Caco-2 (cell line): ENCODE measurements at regions not wholly inside any gene's neighbourhood (a gene's known extent, or its start where the extent isn't known, plus 50 kb on each side); places are given as distances from the start of the nearest gene placed in this dataset.

Source experiments
- BruUV-seq: library from RNA; stranded (reverse); fragments of 400-500 nt; replicated peaks from 2 replicates; lab custom pipeline; 2021; lab: Mats Ljungman, UMichigan
- CTCF ChIA-PET: fragments of 300-600 bp; sonication (Branson Sonifier 250); formaldehyde crosslinking; loops from one replicate; lab custom pipeline; 2022; ENCODE audit warnings: antibody characterized with exemption; lab: Charles Lee
- POLR2A ChIA-PET: fragments of 300-600 bp; sonication (Branson Sonifier 250); formaldehyde crosslinking; loops from one replicate; lab custom pipeline; 2022; ENCODE audit warnings: antibody characterized with exemption; lab: Charles Lee
- DNase-seq, 2 experiments: peaks; one replicate each; pipeline versions ENCODE4 v3.0.0 to v3.0.0-alpha.2; 2020 to 2022
- H3K27me3 ChIP-seq: replicated peaks from 2 replicates; pipeline ENCODE4 v1.6.0; 2011; ENCODE audit warnings: low read length; ENCODE audit not compliant: control insufficient read depth, insufficient read depth
- H3K36me3 ChIP-seq: 2 replicates; pipeline ENCODE4 v1.5.1; 2011; ENCODE audit warnings: low read length; ENCODE audit not compliant: control insufficient read depth, insufficient read depth
- H3K4me1 ChIP-seq: fragments of 250-450 bp; sonication (Bioruptor Pico); 2 replicates; pipeline ENCODE4 v1.5.1; 2020; ENCODE audit warnings: mild to moderate bottlenecking
- H3K4me3 ChIP-seq: 2 replicates; pipeline ENCODE4 v1.5.1; 2011; ENCODE audit warnings: low read depth, mild to moderate bottlenecking, control low read depth, low read length
- H3K9me3 ChIP-seq: fragments of 250-450 bp; sonication (Bioruptor Pico); 2 replicates; pipeline ENCODE4 v1.5.1; 2020; ENCODE audit warnings: mild to moderate bottlenecking, moderate library complexity
- H3K27ac Mint-ChIP-seq: one replicate; pipeline ENCODE4 v1.8.0; 2022; ENCODE audit warnings: mixed read lengths; ENCODE audit not compliant: unreplicated experiment
- H3K27me3 Mint-ChIP-seq: one replicate; pipeline ENCODE4 v1.8.0; 2022; ENCODE audit warnings: mixed read lengths; ENCODE audit not compliant: insufficient read depth, unreplicated experiment
- H3K36me3 Mint-ChIP-seq: one replicate; pipeline ENCODE4 v1.8.0; 2022; ENCODE audit warnings: mild to moderate bottlenecking, mixed read lengths; ENCODE audit not compliant: insufficient read depth, unreplicated experiment
- H3K4me1 Mint-ChIP-seq: one replicate; pipeline ENCODE4 v1.8.0; 2022; ENCODE audit warnings: low read depth, mixed read lengths; ENCODE audit not compliant: unreplicated experiment
- H3K4me3 Mint-ChIP-seq: one replicate; pipeline ENCODE4 v1.8.0; 2022; ENCODE audit warnings: mild to moderate bottlenecking, moderate library complexity, mixed read lengths; ENCODE audit not compliant: unreplicated experiment
- H3K9me3 Mint-ChIP-seq: one replicate; pipeline ENCODE4 v1.8.0; 2022; ENCODE audit warnings: mixed read lengths; ENCODE audit not compliant: unreplicated experiment
- intact Hi-C: fragments of 100-400 bp; cut with micrococcal nuclease; formaldehyde crosslinking; loops from one replicate; pipeline ENCODE4 v1.10.0; 2022; ENCODE audit not compliant: unreplicated experiment
- TF ChIP-seq, protein P1 (sequence below), 2 experiments: fragments of 200-600 bp in 1 of 2; IDR thresholded peaks; 1 replicate in 1 of 2; 2 replicates in 1 of 2; pipeline versions ENCODE4 v1.5.1 to v1.8.0; 2011 to 2022; ENCODE audit warnings: antibody characterized with exemption in 1 of 2, control low read depth in 1 of 2, inconsistent platforms in 1 of 2, low read depth in 1 of 2, low read length in 1 of 2, mild to moderate bottlenecking in 1 of 2, moderate library complexity in 1 of 2; ENCODE audit not compliant: insufficient read depth in 1 of 2, severe bottlenecking in 1 of 2, unreplicated experiment in 1 of 2

DNA sequence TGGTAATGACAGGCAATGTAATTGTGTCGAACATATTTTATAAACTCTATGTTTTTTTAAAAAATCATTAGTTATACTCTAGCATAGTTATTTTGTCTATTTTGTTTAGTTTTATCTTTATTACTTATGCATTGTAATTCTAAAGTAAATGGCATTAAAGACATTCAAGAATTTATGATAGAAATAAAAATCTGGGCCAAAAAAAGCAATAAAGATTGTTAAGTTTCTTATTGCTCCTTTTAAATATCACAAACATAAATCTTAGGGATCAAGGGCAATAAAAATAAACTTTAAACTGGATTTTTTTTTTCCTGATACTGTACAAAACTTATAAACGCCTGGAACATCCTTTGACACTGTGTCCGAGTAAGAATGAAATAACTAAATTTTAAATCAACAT lies 931.5 kb upstream of the EYS start:
- BruUV-seq = no TSS peak
- no peak for DNase-seq
- no peak overlapping the region for H3K4me3 Mint-ChIP-seq
- H3K36me3 ChIP-seq = no peaks in the 10 kb centered on the region
- H3K4me1 ChIP-seq = no peaks in the 10 kb centered on the region
- ChIA-PET CTCF (no interaction called here), POLR2A (no interaction called here)
- H3K27me3 Mint-ChIP-seq = no peaks in the 10 kb centered on the region
- H3K9me3 Mint-ChIP-seq = no peaks in the 10 kb centered on the region
- no peak overlapping the region for H3K27ac Mint-ChIP-seq
- no peaks in the 10 kb centered on the region for H3K9me3 ChIP-seq
- intact Hi-C loops = no loop called here
- no peaks in the 10 kb centered on the region for H3K27me3 ChIP-seq
- no peaks in the 10 kb centered on the region for H3K36me3 Mint-ChIP-seq
- H3K4me1 Mint-ChIP-seq = no peaks in the 10 kb centered on the region
- H3K4me3 ChIP-seq = no peak overlapping the region
- TF ChIP-seq, protein P1, sequence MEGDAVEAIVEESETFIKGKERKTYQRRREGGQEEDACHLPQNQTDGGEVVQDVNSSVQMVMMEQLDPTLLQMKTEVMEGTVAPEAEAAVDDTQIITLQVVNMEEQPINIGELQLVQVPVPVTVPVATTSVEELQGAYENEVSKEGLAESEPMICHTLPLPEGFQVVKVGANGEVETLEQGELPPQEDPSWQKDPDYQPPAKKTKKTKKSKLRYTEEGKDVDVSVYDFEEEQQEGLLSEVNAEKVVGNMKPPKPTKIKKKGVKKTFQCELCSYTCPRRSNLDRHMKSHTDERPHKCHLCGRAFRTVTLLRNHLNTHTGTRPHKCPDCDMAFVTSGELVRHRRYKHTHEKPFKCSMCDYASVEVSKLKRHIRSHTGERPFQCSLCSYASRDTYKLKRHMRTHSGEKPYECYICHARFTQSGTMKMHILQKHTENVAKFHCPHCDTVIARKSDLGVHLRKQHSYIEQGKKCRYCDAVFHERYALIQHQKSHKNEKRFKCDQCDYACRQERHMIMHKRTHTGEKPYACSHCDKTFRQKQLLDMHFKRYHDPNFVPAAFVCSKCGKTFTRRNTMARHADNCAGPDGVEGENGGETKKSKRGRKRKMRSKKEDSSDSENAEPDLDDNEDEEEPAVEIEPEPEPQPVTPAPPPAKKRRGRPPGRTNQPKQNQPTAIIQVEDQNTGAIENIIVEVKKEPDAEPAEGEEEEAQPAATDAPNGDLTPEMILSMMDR (IDR thresholded peaks at IDR 0.05; ENCODE audit: insufficient read depth in 1 of 2, low read depth in 1 of 2, low read length in 1 of 2, severe bottlenecking in 1 of 2, unreplicated experiment in 1 of 2) = no peak

DNA sequence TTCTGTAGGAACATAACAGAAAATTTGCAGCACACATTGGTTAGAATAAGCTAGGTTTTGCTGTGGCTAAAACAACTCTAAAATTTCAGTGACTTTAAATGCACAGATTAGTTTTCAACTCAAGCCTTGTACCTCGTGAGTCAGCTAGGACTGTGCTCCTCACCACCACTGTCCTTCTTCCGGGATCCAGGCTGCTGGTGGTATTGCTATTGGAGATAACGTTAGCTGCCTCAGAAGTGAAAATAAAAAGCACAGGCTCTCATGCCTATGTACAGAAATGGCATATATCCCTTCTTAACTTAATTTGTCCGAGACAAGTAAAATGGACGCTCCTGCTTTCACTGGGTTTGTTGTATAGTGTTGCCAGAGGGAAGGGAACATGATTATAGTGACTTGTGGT lies 931.1 kb upstream of the EYS start:
- H3K36me3 Mint-ChIP-seq = no peaks in the 10 kb centered on the region
- H3K9me3 Mint-ChIP-seq = no peaks in the 10 kb centered on the region
- Histone ChIP-seq H3K9me3 (no peaks in the 10 kb centered on the region), H3K27me3 (no peaks in the 10 kb centered on the region), H3K4me3 (no peak overlapping the region), H3K36me3 (no peaks in the 10 kb centered on the region), H3K4me1 (no peaks in the 10 kb centered on the region)
- no peaks in the 10 kb centered on the region for H3K27me3 Mint-ChIP-seq
- intact Hi-C loops = no loop called here
- ChIA-PET CTCF (no interaction called here), POLR2A (no interaction called here)
- no TSS peak for BruUV-seq
- no peaks in the 10 kb centered on the region for H3K4me1 Mint-ChIP-seq
- no peak overlapping the region for H3K27ac Mint-ChIP-seq
- TF ChIP-seq, protein P1 (IDR thresholded peaks at IDR 0.05; ENCODE audit: insufficient read depth in 1 of 2, low read depth in 1 of 2, low read length in 1 of 2, severe bottlenecking in 1 of 2, unreplicated experiment in 1 of 2) = no peak
- H3K4me3 Mint-ChIP-seq = no peak overlapping the region
- no peak for DNase-seq

DNA sequence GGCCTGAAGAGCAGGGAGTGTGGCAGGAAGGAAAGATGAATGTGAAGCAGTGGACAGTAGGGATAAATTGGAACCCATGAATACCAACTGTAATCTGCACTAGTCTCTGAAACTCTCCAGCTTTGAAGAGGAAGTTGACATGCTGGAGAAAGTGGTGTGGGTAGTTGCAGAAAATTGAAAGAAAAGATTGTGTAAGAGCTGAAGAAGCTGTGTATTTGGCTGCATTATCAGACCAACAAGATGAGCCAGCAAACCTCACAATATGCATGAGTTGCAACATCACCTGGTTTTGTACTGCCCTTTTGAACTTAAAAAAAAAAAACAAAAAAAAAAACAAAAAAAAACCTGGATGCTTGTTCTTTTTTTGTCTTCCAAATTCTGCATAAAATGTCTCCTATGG lies 921.9 kb upstream of the EYS start:
- Mint-ChIP-seq H3K36me3 (no peaks in the 10 kb centered on the region), H3K27me3 (no peaks in the 10 kb centered on the region), H3K27ac (no peak overlapping the region), H3K4me1 (no peaks in the 10 kb centered on the region), H3K4me3 (no peak overlapping the region), H3K9me3 (no peaks in the 10 kb centered on the region)
- no peak for DNase-seq
- Histone ChIP-seq H3K27me3 (no peaks in the 10 kb centered on the region), H3K36me3 (no peaks in the 10 kb centered on the region), H3K9me3 (no peaks in the 10 kb centered on the region), H3K4me1 (no peaks in the 10 kb centered on the region), H3K4me3 (no peak overlapping the region)
- ChIA-PET POLR2A (no interaction called here), CTCF (no interaction called here)
- TF ChIP-seq, protein P1 (IDR thresholded peaks at IDR 0.05; ENCODE audit: insufficient read depth in 1 of 2, low read depth in 1 of 2, low read length in 1 of 2, severe bottlenecking in 1 of 2, unreplicated experiment in 1 of 2) = no peak
- no TSS peak for BruUV-seq
- intact Hi-C loops = no loop called here
